HG02798 (cell line): ENCODE measurements at regions not wholly inside any gene's neighbourhood (a gene's known extent, or its start where the extent isn't known, plus 50 kb on each side); places are given as distances from the start of the nearest gene placed in this dataset.

Experiments used
- ATAC-seq: cut with Tn5 transposase; IDR thresholded peaks from one replicate; pipeline ENCODE4 v1.9.1; 2021; ENCODE audit warnings: mild to moderate bottlenecking; ENCODE audit not compliant: unreplicated experiment, poor library complexity

GRCh38 chr12:105907982-105908381, 230.8 kb downstream of the NUAK1 start:
- ATAC-seq = no peak

GRCh38 chr12:105910030-105910429, 228.7 kb downstream of the NUAK1 start:
- no peak for ATAC-seq

GRCh38 chr12:105911966-105912365, 226.8 kb downstream of the NUAK1 start:
- no peak for ATAC-seq

GRCh38 chr12:105912882-105913678, 225.7 kb downstream of the NUAK1 start:
- ATAC-seq = no peak

- ATAC-seq = no peak
These were observed 222.6 kb downstream of the NUAK1 start for GRCh38 chr12:105915997-105916759.

- no peak for ATAC-seq
These were observed 222.1 kb downstream of the NUAK1 start for GRCh38 chr12:105916760-105917039.

- ATAC-seq = no peak
These were observed 218.5 kb downstream of the NUAK1 start for GRCh38 chr12:105920161-105920684.

- ATAC-seq = no peak
These were observed 217.7 kb downstream of the NUAK1 start for GRCh38 chr12:105921055-105921454.

GRCh38 chr12:105921872-105922669, 216.7 kb downstream of the NUAK1 start:
- no peak for ATAC-seq

GRCh38 chr12:105922670-105923102, 216.1 kb downstream of the NUAK1 start:
- ATAC-seq = no peak

GRCh38 chr12:105924526-105925208, 214.1 kb downstream of the NUAK1 start:
- no peak for ATAC-seq

- no peak for ATAC-seq
These were observed 211.2 kb downstream of the NUAK1 start for GRCh38 chr12:105927564-105927963.

- ATAC-seq = no peak
These were observed 210.3 kb downstream of the NUAK1 start for GRCh38 chr12:105928436-105928835.

GRCh38 chr12:105929192-105929591, 209.6 kb downstream of the NUAK1 start:
- ATAC-seq = no peak

GRCh38 chr12:105930557-105931503, 207.9 kb downstream of the NUAK1 start:
- ATAC-seq = no peak

GRCh38 chr12:105931762-105932570, 206.8 kb downstream of the NUAK1 start:
- no peak for ATAC-seq

- ATAC-seq = no peak
These were observed 204.8 kb downstream of the NUAK1 start for GRCh38 chr12:105933671-105934665.
